NT2/D1 (cell line): ENCODE measurements at regions not wholly inside any gene's neighbourhood (a gene's known extent, or its start where the extent isn't known, plus 50 kb on each side); places are given as distances from the start of the nearest gene placed in this dataset.

ENCODE experiments used
- DNase-seq: peaks from one replicate; pipeline ENCODE4 v3.0.0-alpha.2; 2011; ENCODE audit warnings: low read depth, low spot score
- H3K27me3 ChIP-seq: 2 replicates; pipeline ENCODE4 v1.6.0; 2011; ENCODE audit warnings: mild to moderate bottlenecking; ENCODE audit not compliant: insufficient read length, insufficient read depth
- H3K36me3 ChIP-seq: 2 replicates; pipeline ENCODE4 v1.6.1; 2011; ENCODE audit warnings: mild to moderate bottlenecking, low read length, mixed read lengths; ENCODE audit not compliant: insufficient read depth, insufficient read length
- H3K4me1 ChIP-seq: 2 replicates; pipeline ENCODE4 v1.5.1; 2011; ENCODE audit not compliant: insufficient read depth, insufficient read length
- H3K4me3 ChIP-seq: 2 replicates; pipeline ENCODE4 v1.5.1; 2011; ENCODE audit warnings: low read depth; ENCODE audit not compliant: insufficient read length
- H3K9ac ChIP-seq: 2 replicates; pipeline ENCODE4 v1.6.0; 2011; ENCODE audit warnings: low read depth; ENCODE audit not compliant: insufficient read length
- H3K9me3 ChIP-seq: 2 replicates; pipeline ENCODE4 v1.5.1; 2011; ENCODE audit warnings: mild to moderate bottlenecking, low read length; ENCODE audit not compliant: insufficient read depth
- SUZ12 ChIP-seq: IDR thresholded peaks from 2 replicates; pipeline ENCODE4 v1.6.1; 2011; ENCODE audit not compliant: insufficient read length, insufficient read depth; ENCODE audit errors: extremely low read depth
- YY1 ChIP-seq: IDR thresholded peaks from 2 replicates; pipeline ENCODE4 v1.6.1; 2011; ENCODE audit not compliant: insufficient read length, insufficient read depth
- ZNF274 ChIP-seq: IDR thresholded peaks from 2 replicates; pipeline ENCODE4 v1.6.1; 2011; ENCODE audit warnings: mild to moderate bottlenecking, low read depth, low read length

- DNase-seq = no peak
- peaks cover 3% of the 10 kb centered on the region for H3K27me3 ChIP-seq
- no peak for TF ChIP-seq ZNF274
- TF ChIP-seq YY1 = no peak
- TF ChIP-seq SUZ12 = no peak
Measured at GRCh38 chr9:134522502-134522848, 119.1 kb upstream of the COL5A1 start.

GRCh38 chr9:134522976-134523375, 118.6 kb upstream of the COL5A1 start:
- no peak overlapping the region for H3K9ac ChIP-seq
- no peak for TF ChIP-seq ZNF274
- TF ChIP-seq YY1 = no peak
- no peak for TF ChIP-seq SUZ12
- H3K4me1 ChIP-seq = peaks cover 5% of the 10 kb centered on the region
- H3K4me3 ChIP-seq = no peak overlapping the region
- H3K36me3 ChIP-seq = no peaks in the 10 kb centered on the region
- DNase-seq = no peak
- peaks cover 3% of the 10 kb centered on the region for H3K27me3 ChIP-seq
- H3K9me3 ChIP-seq = no peaks in the 10 kb centered on the region

More at GRCh38 chr9:134522502-134522848, 119.1 kb upstream of the COL5A1 start:
- Histone ChIP-seq H3K36me3 (no peaks in the 10 kb centered on the region), H3K4me3 (no peak overlapping the region), H3K9ac (no peak overlapping the region), H3K9me3 (no peaks in the 10 kb centered on the region), H3K4me1 (peaks cover 5% of the 10 kb centered on the region)

- H3K9ac ChIP-seq = no peak overlapping the region
- no peaks in the 10 kb centered on the region for H3K36me3 ChIP-seq
- H3K9me3 ChIP-seq = peaks cover 4% of the 10 kb centered on the region
- no peak overlapping the region for H3K4me3 ChIP-seq
- TF ChIP-seq ZNF274 (no peak), SUZ12 (no peak), YY1 (no peak)
- no peak for DNase-seq
- H3K27me3 ChIP-seq = peaks cover 3% of the 10 kb centered on the region
- peaks cover 5% of the 10 kb centered on the region for H3K4me1 ChIP-seq
Measured at GRCh38 chr9:134525070-134525815, 116.4 kb upstream of the COL5A1 start.

- no peak for DNase-seq
- no peak for TF ChIP-seq ZNF274
- TF ChIP-seq SUZ12 = no peak
- TF ChIP-seq YY1 = no peak
- peaks cover 12% of the 10 kb centered on the region for H3K9me3 ChIP-seq
- H3K27me3 ChIP-seq = peaks cover 3% of the 10 kb centered on the region
- no peaks in the 10 kb centered on the region for H3K36me3 ChIP-seq
- H3K4me3 ChIP-seq = no peak overlapping the region
- H3K4me1 ChIP-seq = peaks cover 5% of the 10 kb centered on the region
- H3K9ac ChIP-seq = no peak overlapping the region
Measured at GRCh38 chr9:134525841-134526583, 115.6 kb upstream of the COL5A1 start.

GRCh38 chr9:134526584-134527477, 114.8 kb upstream of the COL5A1 start:
- TF ChIP-seq YY1 (no peak), ZNF274 (no peak), SUZ12 (no peak)
- Histone ChIP-seq H3K9ac (no peak overlapping the region), H3K27me3 (peaks cover 3% of the 10 kb centered on the region), H3K9me3 (peaks cover 13% of the 10 kb centered on the region), H3K4me1 (peaks cover 5% of the 10 kb centered on the region), H3K36me3 (no peaks in the 10 kb centered on the region), H3K4me3 (no peak overlapping the region)
- no peak for DNase-seq

- Histone ChIP-seq H3K4me3 (no peak overlapping the region), H3K27me3 (peaks cover 5% of the 10 kb centered on the region), H3K9ac (no peak overlapping the region), H3K9me3 (peaks cover 13% of the 10 kb centered on the region), H3K4me1 (peaks cover 4% of the 10 kb centered on the region), H3K36me3 (no peaks in the 10 kb centered on the region)
- no peak for DNase-seq
- TF ChIP-seq ZNF274 (no peak), YY1 (no peak), SUZ12 (no peak)
Measured at GRCh38 chr9:134530724-134531123, 110.9 kb upstream of the COL5A1 start.

GRCh38 chr9:134531220-134531970, 110.2 kb upstream of the COL5A1 start:
- peaks cover 4% of the 10 kb centered on the region for H3K4me1 ChIP-seq
- peaks cover 13% of the 10 kb centered on the region for H3K9me3 ChIP-seq
- TF ChIP-seq ZNF274 (no peak), YY1 (no peak), SUZ12 (no peak)
- H3K36me3 ChIP-seq = no peaks in the 10 kb centered on the region
- H3K27me3 ChIP-seq = peaks cover 2% of the 10 kb centered on the region
- no peak for DNase-seq
- no peak overlapping the region for H3K4me3 ChIP-seq
- no peak overlapping the region for H3K9ac ChIP-seq
